ENCODE measurements at regions not wholly inside any gene's neighbourhood (a gene's known extent, or its start where the extent isn't known, plus 50 kb on each side); places are given as distances from the start of the nearest gene placed in this dataset.

GRCh38 chr21:38931291-38931690, 125.6 kb downstream of the ETS2 start:
- H3K4me3 ChIP-seq (replicated peaks; ENCODE audit: low read depth, low read length), result no peak overlapping the region
- TF ChIP-seq CTCF (IDR thresholded peaks at IDR 0.05; ENCODE audit: low read length, missing control alignments), result no peak
- DNase-seq (ENCODE audit: low read depth), result no peak

GRCh38 chr21:38930853-38931252, 125.1 kb downstream of the ETS2 start:
- no peak for TF ChIP-seq CTCF (IDR thresholded peaks at IDR 0.05; ENCODE audit: low read length, missing control alignments)
- peak; percentile 89 for DNase-seq (ENCODE audit: low read depth)
- no peak overlapping the region for H3K4me3 ChIP-seq (replicated peaks; ENCODE audit: low read depth, low read length)

GRCh38 chr21:38930066-38930465, 124.3 kb downstream of the ETS2 start:
- no peak for DNase-seq (ENCODE audit: low read depth)
- H3K4me3 ChIP-seq (replicated peaks; ENCODE audit: low read depth, low read length), result no peak overlapping the region
- no peak for TF ChIP-seq CTCF (IDR thresholded peaks at IDR 0.05; ENCODE audit: low read length, missing control alignments)

- no peak overlapping the region for H3K4me3 ChIP-seq (replicated peaks; ENCODE audit: low read depth, low read length)
- no peak for DNase-seq (ENCODE audit: low read depth)
- no peak for TF ChIP-seq CTCF (IDR thresholded peaks at IDR 0.05; ENCODE audit: low read length, missing control alignments)
Observed at GRCh38 chr21:38929652-38930051, 123.9 kb downstream of the ETS2 start.

- no peak for TF ChIP-seq CTCF (IDR thresholded peaks at IDR 0.05; ENCODE audit: low read length, missing control alignments)
Observed at GRCh38 chr21:38929142-38929541, 123.4 kb downstream of the ETS2 start.

GRCh38 chr21:38927776-38928175, 122.0 kb downstream of the ETS2 start:
- TF ChIP-seq CTCF (IDR thresholded peaks at IDR 0.05; ENCODE audit: low read length, missing control alignments), result no peak
- H3K4me3 ChIP-seq (replicated peaks; ENCODE audit: low read depth, low read length), result no peak overlapping the region
- DNase-seq (ENCODE audit: low read depth), result no peak

More at GRCh38 chr21:38929142-38929541, 123.4 kb downstream of the ETS2 start:
- no peak overlapping the region for H3K4me3 ChIP-seq (replicated peaks; ENCODE audit: low read depth, low read length)
- DNase-seq (ENCODE audit: low read depth), result no peak

- peak overlapping the region; percentile 39 for H3K4me3 ChIP-seq (replicated peaks; ENCODE audit: low read depth, low read length)
- TF ChIP-seq CTCF (IDR thresholded peaks at IDR 0.05; ENCODE audit: low read length, missing control alignments), result no peak
- DNase-seq (ENCODE audit: low read depth), result peak; percentile 88
Observed at GRCh38 chr21:38925923-38926322, 120.2 kb downstream of the ETS2 start.

Measured in fibroblast of pulmonary artery (primary cell).